GM12878 (cell line): ENCODE measurements at regions not wholly inside any gene's neighbourhood (a gene's known extent, or its start where the extent isn't known, plus 50 kb on each side); places are given as distances from the start of the nearest gene placed in this dataset.

ENCODE experiments used
- ATAC-seq: fragments of 200-7000 bp; cut with Tn5 transposase; 3 replicates; pipeline ENCODE4 v1.9.1; 2020; ENCODE audit warnings: mild to moderate bottlenecking, moderate library complexity
- BruUV-seq: library from RNA; stranded (reverse); fragments of 400-500 nt; replicated peaks from 2 replicates; lab custom pipeline; 2021; lab: Mats Ljungman, UMichigan
- CTCF ChIA-PET: fragments of 300-600 bp; sonication (Branson Sonifier 250); formaldehyde crosslinking; extraction: SDS; loops from one replicate; lab custom pipeline; 2021; ENCODE audit warnings: inconsistent platforms; lab: Yijun Ruan, JAX
- POLR2A ChIA-PET: fragments of 350-600 bp; formaldehyde crosslinking; extraction: SDS; loops from one replicate; lab custom pipeline; 2021; ENCODE audit warnings: inconsistent platforms; lab: Charles Lee
- RAD21 ChIA-PET: fragments of 300-600 bp; sonication (Branson Sonifier 250); formaldehyde crosslinking; loops from one replicate; lab custom pipeline; 2023; ENCODE audit warnings: antibody characterized with exemption; ENCODE audit not compliant: unreplicated experiment; lab: Charles Lee
- SMC1A ChIA-PET: fragments of 300-600 bp; sonication (Branson Sonifier 250); formaldehyde crosslinking; loops from one replicate; lab custom pipeline; 2023; ENCODE audit not compliant: unreplicated experiment, uncharacterized antibody; lab: Charles Lee
- DNase-seq: peaks from one replicate; pipeline ENCODE4 v3.0.0-alpha.2; 2011; ENCODE audit warnings: low read depth, low spot score
- FAIRE-seq: peaks from 3 replicates; lab custom pipeline; 2011; peaks lifted over from hg19 to GRCh38; lab: Jason Lieb, UNC
- H2AFZ ChIP-seq: 2 replicates; pipeline ENCODE4 v1.6.0; 2011; ENCODE audit warnings: low read depth, low read length, control low read depth; ENCODE audit not compliant: control insufficient read depth
- H3K27ac ChIP-seq: 2 replicates; pipeline ENCODE4 v1.5.1; 2011; ENCODE audit warnings: control low read depth; ENCODE audit not compliant: control insufficient read depth, insufficient read depth
- H3K27me3 ChIP-seq, 2 experiments: replicated peaks in 1 of 2; 2 replicates each; pipeline versions ENCODE4 v1.6.0 to v1.6.1; 2011; ENCODE audit warnings: low read length in 1 of 2; ENCODE audit not compliant: control insufficient read depth in 2 of 2, insufficient read depth in 2 of 2
- H3K36me3 ChIP-seq, 2 experiments: 2 replicates each; pipeline ENCODE4 v1.5.1; 2011; ENCODE audit warnings: low read length in 1 of 2; ENCODE audit not compliant: control insufficient read depth in 2 of 2, insufficient read depth in 2 of 2
- H3K4me1 ChIP-seq: 2 replicates; pipeline ENCODE4 v1.6.1; 2011; ENCODE audit warnings: mild to moderate bottlenecking, low read length, moderate library complexity, mixed read lengths; ENCODE audit not compliant: control insufficient read depth, insufficient read depth
- H3K4me2 ChIP-seq: 2 replicates; pipeline ENCODE4 v1.6.0; 2011; ENCODE audit warnings: control low read depth; ENCODE audit not compliant: control insufficient read depth, insufficient read depth
- H3K4me3 ChIP-seq: fragments of 200-600 bp; sonication (generic); 2 replicates; pipeline ENCODE4 v1.5.1; 2016
- H3K79me2 ChIP-seq: 2 replicates; pipeline ENCODE4 v1.6.0; 2011; ENCODE audit warnings: low read length; ENCODE audit not compliant: control insufficient read depth, insufficient read depth
- H3K9ac ChIP-seq: 2 replicates; pipeline ENCODE4 v1.8.0; 2011; ENCODE audit warnings: low read length, control low read depth, mixed read lengths; ENCODE audit not compliant: control insufficient read depth, insufficient read depth
- H3K9me3 ChIP-seq: replicated peaks from 3 replicates; pipeline ENCODE4 v1.5.1; 2011; ENCODE audit warnings: mild to moderate bottlenecking, low read length; ENCODE audit not compliant: control insufficient read depth, insufficient read depth
- H4K20me1 ChIP-seq: 2 replicates; pipeline ENCODE4 v1.6.0; 2011; ENCODE audit not compliant: control insufficient read depth, insufficient read depth
- BCL11A ChIP-seq: IDR thresholded peaks from 2 replicates; pipeline ENCODE4 v1.6.1; 2011; ENCODE audit warnings: low read depth, low read length
- BCLAF1 ChIP-seq: fragments of 450-650 bp; IDR thresholded peaks from 2 replicates; pipeline ENCODE4 v1.6.1; 2017; ENCODE audit warnings: antibody characterized with exemption, mild to moderate bottlenecking, moderate library complexity
- CHD2 ChIP-seq: IDR thresholded peaks from 2 replicates; pipeline ENCODE4 v1.6.1; 2011; ENCODE audit warnings: low read depth, low read length, improper control_type of control experiment, borderline replicate concordance
- ESRRA ChIP-seq: IDR thresholded peaks from 2 replicates; pipeline ENCODE4 v1.6.1; 2012; ENCODE audit warnings: mild to moderate bottlenecking, low read length, improper control_type of control experiment
- FOXK2 ChIP-seq: fragments of 450-650 bp; IDR thresholded peaks from 2 replicates; pipeline ENCODE4 v1.6.1; 2017; ENCODE audit warnings: mild to moderate bottlenecking, moderate library complexity
- NFYA ChIP-seq: IDR thresholded peaks from 2 replicates; pipeline ENCODE4 v1.6.1; 2011; ENCODE audit warnings: low read depth, mild to moderate bottlenecking, low read length, improper control_type of control experiment, borderline replicate concordance
- RELB ChIP-seq: fragments of 450-650 bp; IDR thresholded peaks from 2 replicates; pipeline ENCODE4 v1.6.1; 2017; ENCODE audit warnings: low read depth, mild to moderate bottlenecking, moderate library complexity
- RUNX3 ChIP-seq: IDR thresholded peaks from 2 replicates; pipeline ENCODE4 v1.6.1; 2012; ENCODE audit warnings: low read length, inconsistent platforms
- SIN3A ChIP-seq: IDR thresholded peaks from 2 replicates; pipeline ENCODE4 v1.6.1; 2012; ENCODE audit warnings: low read depth, low read length, improper control_type of control experiment
- ZNF274 ChIP-seq: IDR thresholded peaks from one replicate; pipeline ENCODE4 v1.8.0; 2011; ENCODE audit not compliant: insufficient read length, insufficient read depth
- ZNF592 ChIP-seq: fragments of 450-650 bp; IDR thresholded peaks from 2 replicates; pipeline ENCODE4 v1.6.1; 2017; ENCODE audit warnings: mild to moderate bottlenecking, moderate library complexity
- WGBS: methylation state at CpG from one replicate; pipeline ENCODE4 v1.1.6; 2016; ENCODE audit warnings: low lambda C conversion rate; ENCODE audit not compliant: insufficient replicate concordance, insufficient coverage; ENCODE audit errors: missing lambda C conversion rate; 5-methylcytosine and 5-hydroxymethylcytosine counted together
- in situ Hi-C: fragments of 300-500 bp; cut with MboI; formaldehyde crosslinking; loops from 9 replicates; pipeline ENCODE4 v1.14.3; 2018; ENCODE audit warnings: mixed read lengths
- intact Hi-C: fragments of 100-400 bp; cut with micrococcal nuclease; formaldehyde crosslinking; loops from one replicate; pipeline ENCODE4 v1.14.2; 2022; ENCODE audit not compliant: unreplicated experiment
- TF ChIP-seq, protein P1 (sequence below): IDR thresholded peaks from 2 replicates; pipeline ENCODE4 v1.6.1; 2012; ENCODE audit warnings: low read depth, low read length, improper control_type of control experiment

GRCh38 chr2:176657393-176657792 lies 388.2 kb downstream of the MTX2 start (continued):
- no peak for TF ChIP-seq ZNF592
- TF ChIP-seq SIN3A, result no peak
- TF ChIP-seq ESRRA, result no peak

- Histone ChIP-seq H3K36me3 (no peaks in the 10 kb centered on the region), H2AFZ (no peak overlapping the region), H3K79me2 (no peaks in the 10 kb centered on the region), H3K4me1 (no peaks in the 10 kb centered on the region), H3K9ac (no peak overlapping the region), H4K20me1 (no peaks in the 10 kb centered on the region), H3K27ac (no peak overlapping the region), H3K4me2 (no peak overlapping the region), H3K27me3 (no peaks in the 10 kb centered on the region), H3K9me3 (no peaks in the 10 kb centered on the region), H3K4me3 (no peak overlapping the region)
- WGBS, result 77% methylated on average over 4 of the region's 4 CpGs
- intact Hi-C loops (no loop called here), in situ Hi-C loops (loop anchor here (10.0 kb wide), 1 partner anchor 156 kb away; no protein-coding TSS in a partner anchor)
- ChIA-PET RAD21 (interaction anchor here (1.4 kb wide), 1 partner anchor 155 kb away, joined by 4 read pairs; no protein-coding TSS in a partner anchor), POLR2A (no interaction called here), CTCF (interaction anchor here (1.4 kb wide), 1 partner anchor 104 kb away, joined by 3 read pairs; no protein-coding TSS in a partner anchor), SMC1A (interaction anchor here (0.9 to 1.0 kb wide), 2 partner anchors 22 to 489 kb away, joined by 3 to 5 read pairs; no protein-coding TSS in a partner anchor)
- no peak for FAIRE-seq
- no peak for DNase-seq
- no TSS peak for BruUV-seq
- ATAC-seq, result no peak
- TF ChIP-seq BCLAF1 (no peak), FOXK2 (no peak), NFYA (no peak), RUNX3 (no peak), CHD2 (no peak), ZNF274 (no peak), BCL11A (no peak), RELB (no peak)
- TF ChIP-seq, protein P1, sequence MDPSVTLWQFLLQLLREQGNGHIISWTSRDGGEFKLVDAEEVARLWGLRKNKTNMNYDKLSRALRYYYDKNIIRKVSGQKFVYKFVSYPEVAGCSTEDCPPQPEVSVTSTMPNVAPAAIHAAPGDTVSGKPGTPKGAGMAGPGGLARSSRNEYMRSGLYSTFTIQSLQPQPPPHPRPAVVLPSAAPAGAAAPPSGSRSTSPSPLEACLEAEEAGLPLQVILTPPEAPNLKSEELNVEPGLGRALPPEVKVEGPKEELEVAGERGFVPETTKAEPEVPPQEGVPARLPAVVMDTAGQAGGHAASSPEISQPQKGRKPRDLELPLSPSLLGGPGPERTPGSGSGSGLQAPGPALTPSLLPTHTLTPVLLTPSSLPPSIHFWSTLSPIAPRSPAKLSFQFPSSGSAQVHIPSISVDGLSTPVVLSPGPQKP, result no peak
Measured at GRCh38 chr2:176658708-176659107, 389.5 kb downstream of the MTX2 start.
